SK-N-SH (cell line): ENCODE measurements at regions not wholly inside any gene's neighbourhood (a gene's known extent, or its start where the extent isn't known, plus 50 kb on each side); places are given as distances from the start of the nearest gene placed in this dataset.

Experiments used
- CTCF ChIA-PET: fragments of 300-600, 350-600 bp; formaldehyde crosslinking; extraction: SDS; loops from one replicate; lab custom pipeline; 2021; lab: Yijun Ruan, JAX
- POLR2A ChIA-PET: fragments of 350-600 bp; sonication (Branson Sonifier 250); formaldehyde crosslinking; extraction: SDS; loops from one replicate; lab custom pipeline; 2020; ENCODE audit warnings: antibody characterized with exemption, inconsistent platforms; lab: Yijun Ruan, JAX
- DNase-seq: peaks from one replicate; pipeline ENCODE4 v3.0.0; 2012
- H2AFZ ChIP-seq: fragments of 200-600 bp; sonication (generic); 2 replicates; pipeline ENCODE4 v1.8.1; 2016; ENCODE audit warnings: antibody characterized with exemption, mild to moderate bottlenecking, low read depth
- H3F3A ChIP-seq: fragments of 200-600 bp; sonication (generic); replicated peaks from 2 replicates; pipeline ENCODE3; 2016; ENCODE audit warnings: antibody characterized with exemption, mild to moderate bottlenecking; ENCODE audit not compliant: insufficient read depth
- H3K27ac ChIP-seq, 2 experiments: fragments of 200-500 bp in 1 of 2; fragments of 200-600 bp in 1 of 2; sonication (Bioruptor generic) in 1 of 2; sonication (generic), shearing (Covaris generic) in 1 of 2; 2 replicates each; pipeline versions ENCODE4 v1.5.1 to v1.6.1; 2014 to 2016; ENCODE audit warnings: low read depth in 2 of 2, inconsistent platforms in 1 of 2, low read length in 1 of 2, mild to moderate bottlenecking in 1 of 2, mixed read lengths in 1 of 2
- H3K27me3 ChIP-seq: fragments of 200-600 bp; sonication (generic), shearing (Covaris generic); 2 replicates; pipeline ENCODE4 v1.6.1; 2016; ENCODE audit warnings: mixed run types; ENCODE audit not compliant: insufficient read depth
- H3K36me3 ChIP-seq, 2 experiments: fragments of 200-500 bp in 1 of 2; fragments of 200-600 bp in 1 of 2; sonication (Bioruptor generic) in 1 of 2; sonication (generic) in 1 of 2; replicated peaks in 1 of 2; 2 replicates each; pipeline versions ENCODE3 to v1.5.1; 2014 to 2016; ENCODE audit warnings: low read length in 1 of 2, mild to moderate bottlenecking in 1 of 2; ENCODE audit not compliant: insufficient read depth in 2 of 2, control insufficient read depth in 1 of 2
- H3K4me1 ChIP-seq, 2 experiments: fragments of 200-500 bp in 1 of 2; fragments of 200-600 bp in 1 of 2; sonication (Bioruptor generic) in 1 of 2; sonication (generic), shearing (Covaris generic) in 1 of 2; 2 replicates each; pipeline versions ENCODE4 v1.5.1 to v1.6.1; 2014 to 2016; ENCODE audit warnings: low read depth in 1 of 2, low read length in 1 of 2, mixed run types in 1 of 2; ENCODE audit not compliant: insufficient read depth in 2 of 2, control insufficient read depth in 1 of 2
- H3K4me2 ChIP-seq: fragments of 200-600 bp; sonication (generic), shearing (Covaris generic); 2 replicates; pipeline ENCODE4 v1.6.1; 2017; ENCODE audit warnings: mixed run types
- H3K4me3 ChIP-seq, 2 experiments: fragments of 200-500 bp in 1 of 2; fragments of 200-600 bp in 1 of 2; sonication (Bioruptor generic) in 1 of 2; sonication (generic), shearing (Covaris generic) in 1 of 2; 2 replicates each; pipeline versions ENCODE4 v1.5.1 to v1.8.1; 2014 to 2016; ENCODE audit warnings: low read depth in 2 of 2, inconsistent platforms in 1 of 2, low read length in 1 of 2, mild to moderate bottlenecking in 1 of 2, mixed read lengths in 1 of 2, moderate library complexity in 1 of 2
- H3K79me2 ChIP-seq: fragments of 200-600 bp; sonication (generic); 2 replicates; pipeline ENCODE4 v1.8.1; 2017; ENCODE audit warnings: mild to moderate bottlenecking; ENCODE audit not compliant: insufficient read depth
- H3K9ac ChIP-seq: fragments of 200-600 bp; sonication (generic); 2 replicates; pipeline ENCODE4 v1.6.1; 2017; ENCODE audit warnings: mixed run types
- H3K9me2 ChIP-seq: fragments of 200-600 bp; sonication (generic); 2 replicates; pipeline ENCODE4 v1.6.1; 2017; ENCODE audit warnings: mixed run types
- H3K9me3 ChIP-seq: fragments of 200-600 bp; sonication (generic); 2 replicates; pipeline ENCODE4 v1.6.1; 2017; ENCODE audit warnings: mixed run types, mild to moderate bottlenecking, moderate library complexity
- H4K20me1 ChIP-seq: fragments of 200-600 bp; sonication (generic); 2 replicates; pipeline ENCODE4 v1.6.1; 2017; ENCODE audit warnings: mild to moderate bottlenecking, mixed run types; ENCODE audit not compliant: insufficient read depth
- CHD2 ChIP-seq: fragments of 150-350 bp; IDR thresholded peaks from 2 replicates; pipeline ENCODE4 v1.6.1; 2018; ENCODE audit warnings: low read length; ENCODE audit not compliant: partially characterized antibody
- CTCF ChIP-seq: fragments of 200-600 bp; sonication (generic); IDR thresholded peaks from 2 replicates; pipeline ENCODE4 v1.6.1; 2017; ENCODE audit warnings: antibody characterized with exemption, mild to moderate bottlenecking, moderate library complexity
- EZH2phosphoT487 ChIP-seq: fragments of 200-600 bp; sonication (generic); IDR thresholded peaks from 2 replicates; pipeline ENCODE4 v1.6.1; 2017; ENCODE audit warnings: low read depth, mixed run types, mild to moderate bottlenecking, antibody characterized with exemption, moderate library complexity, borderline replicate concordance
- RFX5 ChIP-seq: IDR thresholded peaks from 2 replicates; pipeline ENCODE4 v1.6.1; 2012; ENCODE audit warnings: mild to moderate bottlenecking, improper control_type of control experiment, low read length
- SIN3A ChIP-seq: IDR thresholded peaks from 2 replicates; pipeline ENCODE4 v1.6.1; 2012; ENCODE audit warnings: low read depth, mild to moderate bottlenecking, low read length, moderate library complexity, borderline replicate concordance
- SMC3 ChIP-seq: IDR thresholded peaks from 2 replicates; pipeline ENCODE4 v1.6.1; 2012; ENCODE audit warnings: low read depth, low read length, improper control_type of control experiment
- TEAD4 ChIP-seq: IDR thresholded peaks from 2 replicates; pipeline ENCODE4 v1.4.0; 2012; ENCODE audit warnings: mild to moderate bottlenecking, borderline replicate concordance; ENCODE audit not compliant: insufficient read depth
- USF1 ChIP-seq: IDR thresholded peaks from 2 replicates; pipeline ENCODE4 v1.4.0; 2012; ENCODE audit warnings: low read depth, borderline replicate concordance
- USF2 ChIP-seq: fragments of 150-350 bp; IDR thresholded peaks from 2 replicates; pipeline ENCODE4 v1.6.1; 2017; ENCODE audit warnings: antibody characterized with exemption, low read length, low read depth, borderline replicate concordance
- WGBS: methylation state at CpG from one replicate; pipeline ENCODE4 v1.1.6; 2017; ENCODE audit warnings: low lambda C conversion rate; 5-methylcytosine and 5-hydroxymethylcytosine counted together
- TF ChIP-seq, protein P1 (sequence below): IDR thresholded peaks from 2 replicates; pipeline ENCODE4 v1.4.0; 2012; ENCODE audit warnings: low read depth
- TF ChIP-seq, protein P2 (sequence below): fragments of 150-350 bp; IDR thresholded peaks from 2 replicates; pipeline ENCODE4 v1.6.1; 2016; ENCODE audit warnings: mild to moderate bottlenecking, low read depth, low read length

- Histone ChIP-seq H3K4me1 (no peaks in the 10 kb centered on the region), H3K4me2 (no peak overlapping the region), H3K9ac (no peak overlapping the region), H3K27me3 (peaks cover 14% of the 10 kb centered on the region; the same call in 1 of the 2 replicates), H3F3A (no peaks in the 10 kb centered on the region), H3K4me3 (no peak overlapping the region), H3K9me3 (no peaks in the 10 kb centered on the region), H4K20me1 (no peaks in the 10 kb centered on the region), H3K79me2 (no peaks in the 10 kb centered on the region), H3K27ac (no peak overlapping the region), H3K9me2 (no peaks in the 10 kb centered on the region), H3K36me3 (no peaks in the 10 kb centered on the region), H2AFZ (no peak overlapping the region)
- ChIA-PET POLR2A (no interaction called here), CTCF (interaction anchor here (1.1 to 2.3 kb wide), 2 partner anchors 12 to 69 kb away, joined by 3 to 14 read pairs; no protein-coding TSS in a partner anchor)
- DNase-seq: no peak
- TF ChIP-seq CTCF: no peak
- TF ChIP-seq RFX5: no peak
- no peak for TF ChIP-seq SMC3
- no peak for TF ChIP-seq USF2
- no peak for TF ChIP-seq TEAD4
- TF ChIP-seq, protein P1, sequence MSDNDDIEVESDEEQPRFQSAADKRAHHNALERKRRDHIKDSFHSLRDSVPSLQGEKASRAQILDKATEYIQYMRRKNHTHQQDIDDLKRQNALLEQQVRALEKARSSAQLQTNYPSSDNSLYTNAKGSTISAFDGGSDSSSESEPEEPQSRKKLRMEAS: no peak
- no peak for TF ChIP-seq SIN3A
- WGBS: 35% methylated on average over 5 of the region's 5 CpGs
Measured at GRCh38 chr17:45708707-45709290, 75.3 kb upstream of the CRHR1 start.

DNA sequence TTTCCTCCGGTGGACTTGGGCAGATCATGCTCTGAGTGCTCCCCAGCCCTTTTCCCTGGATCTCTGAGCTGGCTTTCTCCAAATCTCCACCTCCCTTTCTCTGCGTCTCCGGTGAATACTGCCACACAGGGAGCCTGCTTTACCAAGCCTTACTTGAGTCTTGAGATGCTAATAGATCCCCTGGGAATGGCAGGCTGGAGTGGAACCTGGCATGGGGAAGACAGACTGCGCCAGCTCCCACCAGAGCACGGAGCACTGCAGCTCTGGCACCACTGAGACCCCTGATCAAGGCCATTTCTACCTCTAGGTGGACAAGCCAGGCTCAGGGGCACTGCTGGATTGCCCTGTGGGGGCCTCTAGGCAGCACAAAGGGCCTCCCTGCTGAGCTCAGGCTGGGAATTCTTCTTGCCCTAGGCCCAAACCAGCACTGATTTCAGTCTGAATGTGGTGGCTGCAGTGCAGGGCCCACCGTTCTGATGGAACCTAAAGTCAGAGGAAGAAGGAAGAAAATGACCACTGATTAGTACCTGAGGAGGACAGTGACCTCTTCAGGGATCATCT is 74.3 kb upstream of the CRHR1 start:
- Histone ChIP-seq H4K20me1 (no peaks in the 10 kb centered on the region), H3K9ac (no peak overlapping the region), H3K4me2 (no peak overlapping the region), H3K79me2 (no peaks in the 10 kb centered on the region), H3F3A (no peaks in the 10 kb centered on the region), H3K9me2 (no peaks in the 10 kb centered on the region), H3K4me3 (no peak overlapping the region), H3K36me3 (no peaks in the 10 kb centered on the region), H3K27me3 (peaks cover 14% of the 10 kb centered on the region; the same call in 1 of the 2 replicates)
- POLR2A ChIA-PET: no interaction called here
- TF ChIP-seq, protein P2, sequence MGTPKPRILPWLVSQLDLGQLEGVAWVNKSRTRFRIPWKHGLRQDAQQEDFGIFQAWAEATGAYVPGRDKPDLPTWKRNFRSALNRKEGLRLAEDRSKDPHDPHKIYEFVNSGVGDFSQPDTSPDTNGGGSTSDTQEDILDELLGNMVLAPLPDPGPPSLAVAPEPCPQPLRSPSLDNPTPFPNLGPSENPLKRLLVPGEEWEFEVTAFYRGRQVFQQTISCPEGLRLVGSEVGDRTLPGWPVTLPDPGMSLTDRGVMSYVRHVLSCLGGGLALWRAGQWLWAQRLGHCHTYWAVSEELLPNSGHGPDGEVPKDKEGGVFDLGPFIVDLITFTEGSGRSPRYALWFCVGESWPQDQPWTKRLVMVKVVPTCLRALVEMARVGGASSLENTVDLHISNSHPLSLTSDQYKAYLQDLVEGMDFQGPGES: no peak
- no peak for TF ChIP-seq CHD2
- no peak for TF ChIP-seq USF1
- no peak for TF ChIP-seq RFX5
- TF ChIP-seq EZH2phosphoT487: no peak
- TF ChIP-seq, all 33 proteins: peak for 0
- DNase-seq: no peak
- Histone ChIP-seq H3K9me3 (no peaks in the 10 kb centered on the region), H2AFZ (no peak overlapping the region), H3K4me1 (no peaks in the 10 kb centered on the region), H3K27ac (no peak overlapping the region)
- WGBS: 30% methylated on average over 4 of the region's 6 CpGs
- CTCF ChIA-PET: interaction anchor here (1.0 to 2.3 kb wide), 3 partner anchors 11 to 70 kb away, joined by 3 to 14 read pairs (median 4); no protein-coding TSS in a partner anchor
